Uterus (tissue), 2 donors: ENCODE measurements at regions not wholly inside any gene's neighbourhood (a gene's known extent, or its start where the extent isn't known, plus 50 kb on each side); places are given as distances from the start of the nearest gene placed in this dataset.

Experiments used
- POLR2A ChIP-seq, 2 donors: fragments of 450-650 bp; IDR thresholded peaks; one replicate each; pipeline ENCODE4 v1.6.1; 2016; ENCODE audit warnings: antibody characterized with exemption in 2 of 2, mild to moderate bottlenecking in 1 of 2, moderate library complexity in 1 of 2
- TF ChIP-seq, protein P1 (sequence below), 4 experiments: fragments of 200-600 bp in 2 of 4; fragments of 450-650 bp in 2 of 4; sonication (generic) in 2 of 4; IDR thresholded peaks; one replicate each; pipeline ENCODE4 v1.5.1; 2016 to 2019; ENCODE audit warnings: antibody characterized with exemption in 4 of 4, mild to moderate bottlenecking in 2 of 4, moderate library complexity in 1 of 4

DNA sequence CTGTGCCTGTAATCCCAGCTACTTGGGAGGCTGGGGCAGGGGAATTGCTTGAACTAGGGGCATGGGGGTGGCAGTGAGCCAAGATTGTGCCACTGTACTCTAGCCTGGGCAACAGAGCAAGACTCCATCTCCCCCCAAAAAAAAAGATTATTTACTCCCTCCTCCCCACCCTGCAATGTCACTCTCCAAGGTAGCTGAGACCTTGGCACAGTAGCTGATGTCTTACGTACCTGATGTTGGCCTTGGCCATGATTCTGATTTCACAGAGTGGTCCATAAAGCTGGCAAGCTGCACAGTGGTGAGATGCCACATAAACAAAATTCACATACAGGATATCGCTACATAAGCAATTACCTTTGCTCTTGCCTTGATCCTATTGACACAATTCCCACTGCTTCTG lies 108.5 kb downstream of the CAVIN4 start:
- TF ChIP-seq POLR2A (IDR thresholded peaks at IDR 0.05) = no peak
- TF ChIP-seq, protein P1, sequence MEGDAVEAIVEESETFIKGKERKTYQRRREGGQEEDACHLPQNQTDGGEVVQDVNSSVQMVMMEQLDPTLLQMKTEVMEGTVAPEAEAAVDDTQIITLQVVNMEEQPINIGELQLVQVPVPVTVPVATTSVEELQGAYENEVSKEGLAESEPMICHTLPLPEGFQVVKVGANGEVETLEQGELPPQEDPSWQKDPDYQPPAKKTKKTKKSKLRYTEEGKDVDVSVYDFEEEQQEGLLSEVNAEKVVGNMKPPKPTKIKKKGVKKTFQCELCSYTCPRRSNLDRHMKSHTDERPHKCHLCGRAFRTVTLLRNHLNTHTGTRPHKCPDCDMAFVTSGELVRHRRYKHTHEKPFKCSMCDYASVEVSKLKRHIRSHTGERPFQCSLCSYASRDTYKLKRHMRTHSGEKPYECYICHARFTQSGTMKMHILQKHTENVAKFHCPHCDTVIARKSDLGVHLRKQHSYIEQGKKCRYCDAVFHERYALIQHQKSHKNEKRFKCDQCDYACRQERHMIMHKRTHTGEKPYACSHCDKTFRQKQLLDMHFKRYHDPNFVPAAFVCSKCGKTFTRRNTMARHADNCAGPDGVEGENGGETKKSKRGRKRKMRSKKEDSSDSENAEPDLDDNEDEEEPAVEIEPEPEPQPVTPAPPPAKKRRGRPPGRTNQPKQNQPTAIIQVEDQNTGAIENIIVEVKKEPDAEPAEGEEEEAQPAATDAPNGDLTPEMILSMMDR (IDR thresholded peaks at IDR 0.05) = no peak
